PC-3 (cell line): ENCODE measurements at regions not wholly inside any gene's neighbourhood (a gene's known extent, or its start where the extent isn't known, plus 50 kb on each side); places are given as distances from the start of the nearest gene placed in this dataset.

Experiments
- ATAC-seq: fragments of 200-7000 bp; cut with Tn5 transposase; 2 replicates; pipeline ENCODE4 v1.9.1; 2020; ENCODE audit warnings: mild to moderate bottlenecking, moderate library complexity
- BruUV-seq: library from RNA; stranded (reverse); fragments of 400-500 nt; replicated peaks from 2 replicates; lab custom pipeline; 2021; lab: Mats Ljungman, UMichigan
- CTCF ChIA-PET: fragments of 300-600 bp; sonication (Branson Sonifier 250); formaldehyde crosslinking; loops from one replicate; lab custom pipeline; 2022; ENCODE audit warnings: antibody characterized with exemption; lab: Charles Lee
- POLR2A ChIA-PET: fragments of 300-600 bp; sonication (Branson Sonifier 250); formaldehyde crosslinking; loops from one replicate; lab custom pipeline; 2022; ENCODE audit warnings: antibody characterized with exemption; ENCODE audit not compliant: unreplicated experiment; lab: Charles Lee
- DNase-seq: peaks from one replicate; pipeline ENCODE4 v3.0.0-alpha.2; 2015
- H2AFZ ChIP-seq: fragments of 300-600 bp; sonication (generic); 2 replicates; pipeline ENCODE4 v1.6.0; 2016; ENCODE audit warnings: antibody characterized with exemption, low read length
- H3F3A ChIP-seq: fragments of 300-600 bp; sonication (generic); one replicate; pipeline ENCODE4 v1.6.0; 2017; ENCODE audit warnings: antibody characterized with exemption, low read length, control low read depth, mild to moderate bottlenecking; ENCODE audit not compliant: unreplicated experiment
- H3K27ac ChIP-seq: fragments of 300-600 bp; sonication (generic); 2 replicates; pipeline ENCODE4 v1.5.1; 2016; ENCODE audit warnings: mild to moderate bottlenecking, low read length
- H3K27me3 ChIP-seq: fragments of 300-600 bp; sonication (generic); 2 replicates; pipeline ENCODE4 v1.6.1; 2016; ENCODE audit warnings: low read length, mixed read lengths
- H3K36me3 ChIP-seq: fragments of 300-600 bp; sonication (generic); 2 replicates; pipeline ENCODE4 v1.6.1; 2016; ENCODE audit warnings: low read depth, mixed run types, low read length, mixed read lengths
- H3K4me1 ChIP-seq: fragments of 300-600 bp; sonication (generic); 2 replicates; pipeline ENCODE4 v1.5.1; 2016; ENCODE audit warnings: low read length; ENCODE audit not compliant: insufficient read depth
- H3K4me2 ChIP-seq: fragments of 300-600 bp; sonication (generic); 2 replicates; pipeline ENCODE4 v1.6.0; 2016; ENCODE audit warnings: low read length
- H3K4me3 ChIP-seq: fragments of 300-600 bp; sonication (generic); 2 replicates; pipeline ENCODE4 v1.5.1; 2016; ENCODE audit warnings: mild to moderate bottlenecking, low read length, mixed read lengths
- H3K79me2 ChIP-seq: fragments of 300-600 bp; sonication (generic); 2 replicates; pipeline ENCODE4 v1.6.1; 2017; ENCODE audit warnings: low read length, mixed read lengths
- H3K9ac ChIP-seq: fragments of 300-600 bp; sonication (generic); 2 replicates; pipeline ENCODE4 v1.6.0; 2016; ENCODE audit warnings: mild to moderate bottlenecking, low read length
- H3K9me2 ChIP-seq: fragments of 300-600 bp; sonication (generic); replicated peaks from 2 replicates; pipeline ENCODE4 v1.6.1; 2016; ENCODE audit warnings: mixed run types, low read length, mixed read lengths
- H3K9me3 ChIP-seq: fragments of 300-600 bp; sonication (generic); 2 replicates; pipeline ENCODE4 v1.6.1; 2016; ENCODE audit warnings: low read length, mixed read lengths
- H4K20me1 ChIP-seq: fragments of 300-600 bp; sonication (generic); 2 replicates; pipeline ENCODE4 v1.6.1; 2016; ENCODE audit warnings: low read length, mixed read lengths
- CTCF ChIP-seq: fragments of 300-600 bp; sonication (generic); conservative IDR thresholded peaks from 2 replicates; pipeline ENCODE4 v1.5.1; 2017; ENCODE audit warnings: antibody characterized with exemption, low read depth, mild to moderate bottlenecking, low read length
- EZH2 ChIP-seq: fragments of 300-600 bp; sonication (generic); IDR thresholded peaks from one replicate; pipeline ENCODE4 v1.6.1; 2017; ENCODE audit warnings: antibody characterized with exemption, mild to moderate bottlenecking, low read length; ENCODE audit not compliant: unreplicated experiment
- EZH2phosphoT487 ChIP-seq: fragments of 300-600 bp; sonication (generic); IDR thresholded peaks from 2 replicates; pipeline ENCODE4 v1.6.1; 2018; ENCODE audit warnings: mild to moderate bottlenecking, antibody characterized with exemption, low read length, borderline replicate concordance
- intact Hi-C: fragments of 100-400 bp; cut with micrococcal nuclease; formaldehyde crosslinking; loops from 2 replicates; pipeline ENCODE4 v1.9.0; 2023

- ATAC-seq (no peak), DNase-seq (no peak)
- no peak overlapping the region for H3K4me3 ChIP-seq
- H3K9me3 ChIP-seq = no peaks in the 10 kb centered on the region
- H3K9me2 ChIP-seq = no peaks in the 10 kb centered on the region
- H4K20me1 ChIP-seq = no peaks in the 10 kb centered on the region
- POLR2A ChIA-PET = no interaction called here
- CTCF ChIA-PET = interaction anchor here (0.6 kb wide), 1 partner anchor 194 kb away, joined by 3 read pairs; no protein-coding TSS in a partner anchor
- no peak overlapping the region for H3K9ac ChIP-seq
- TF ChIP-seq CTCF (no peak), EZH2 (no peak), EZH2phosphoT487 (no peak)
- H3K27ac ChIP-seq = no peak overlapping the region
- no peak overlapping the region for H2AFZ ChIP-seq
- H3K4me2 ChIP-seq = no peak overlapping the region
- H3K4me1 ChIP-seq = peaks cover 45% of the 10 kb centered on the region
- peaks cover 3% of the 10 kb centered on the region for H3F3A ChIP-seq
- H3K27me3 ChIP-seq = no peaks in the 10 kb centered on the region
- intact Hi-C loops = loop anchor here (5.0 kb wide), 1 partner anchor 67 kb away; no protein-coding TSS in a partner anchor
- peaks cover 32% of the 10 kb centered on the region for H3K79me2 ChIP-seq
- no TSS peak for BruUV-seq
- no peaks in the 10 kb centered on the region for H3K36me3 ChIP-seq
Observed at GRCh38 chr3:13214847-13215472, 141.7 kb upstream of the IQSEC1 start.

- Histone ChIP-seq H4K20me1 (no peaks in the 10 kb centered on the region), H3K27ac (no peak overlapping the region), H3K27me3 (no peaks in the 10 kb centered on the region), H3K9ac (no peak overlapping the region), H3K9me3 (no peaks in the 10 kb centered on the region), H3K36me3 (no peaks in the 10 kb centered on the region), H3K4me2 (no peak overlapping the region), H3K79me2 (peaks cover 32% of the 10 kb centered on the region), H3K9me2 (no peaks in the 10 kb centered on the region), H3F3A (peaks cover 3% of the 10 kb centered on the region), H2AFZ (no peak overlapping the region), H3K4me1 (peaks cover 40% of the 10 kb centered on the region), H3K4me3 (no peak overlapping the region)
- ATAC-seq (no peak), DNase-seq (no peak)
- ChIA-PET POLR2A (no interaction called here), CTCF (no interaction called here)
- no TSS peak for BruUV-seq
- TF ChIP-seq EZH2 (no peak), EZH2phosphoT487 (no peak), CTCF (no peak)
- intact Hi-C loops = no loop called here
Observed at GRCh38 chr3:13213911-13214846, 140.9 kb upstream of the IQSEC1 start.
